Activated CD8-positive, alpha-beta T cell treated with anti-CD3 and anti-CD28 coated beads for 36 hours (primary cell): ENCODE measurements at regions not wholly inside any gene's neighbourhood (a gene's known extent, or its start where the extent isn't known, plus 50 kb on each side); places are given as distances from the start of the nearest gene placed in this dataset.

Experiments used
- ATAC-seq: fragments of 200-7000 bp; cut with Tn5 transposase; one replicate; pipeline ENCODE4 v1.10.0; 2021; ENCODE audit warnings: mild to moderate bottlenecking, moderate library complexity
- CTCF ChIA-PET: fragments of 350-600 bp; sonication (Branson Sonifier 250); formaldehyde crosslinking; loops from one replicate; lab custom pipeline; 2021; ENCODE audit warnings: antibody characterized with exemption; lab: Charles Lee
- POLR2A ChIA-PET: fragments of 350-600 bp; sonication (Branson Sonifier 250); formaldehyde crosslinking; loops from one replicate; lab custom pipeline; 2021; ENCODE audit warnings: antibody characterized with exemption; lab: Charles Lee
- DNase-seq: peaks from one replicate; pipeline ENCODE4 v3.0.0-alpha.2; 2020
- H3K27ac Mint-ChIP-seq: one replicate; pipeline ENCODE4 v1.8.0; 2021; ENCODE audit warnings: mild to moderate bottlenecking, mixed read lengths
- H3K27me3 Mint-ChIP-seq: one replicate; pipeline ENCODE4 v1.8.0; 2021; ENCODE audit warnings: mixed read lengths
- H3K36me3 Mint-ChIP-seq: one replicate; pipeline ENCODE4 v1.8.0; 2021; ENCODE audit warnings: low read depth, mixed read lengths
- H3K4me1 Mint-ChIP-seq: one replicate; pipeline ENCODE4 v1.8.0; 2021; ENCODE audit warnings: low read depth, mixed read lengths
- H3K4me3 Mint-ChIP-seq: one replicate; pipeline ENCODE4 v1.8.0; 2021; ENCODE audit warnings: mild to moderate bottlenecking, moderate library complexity, mixed read lengths
- H3K9me3 Mint-ChIP-seq: one replicate; pipeline ENCODE4 v1.8.0; 2021; ENCODE audit warnings: mixed read lengths
- CTCF ChIP-seq: fragments of 200-600 bp; IDR thresholded peaks from one replicate; pipeline ENCODE4 v1.8.0; 2022; ENCODE audit warnings: antibody characterized with exemption, mild to moderate bottlenecking
- intact Hi-C: fragments of 100-400 bp; cut with micrococcal nuclease; formaldehyde crosslinking; loops from one replicate; pipeline ENCODE4 v1.10.0; 2022

DNA sequence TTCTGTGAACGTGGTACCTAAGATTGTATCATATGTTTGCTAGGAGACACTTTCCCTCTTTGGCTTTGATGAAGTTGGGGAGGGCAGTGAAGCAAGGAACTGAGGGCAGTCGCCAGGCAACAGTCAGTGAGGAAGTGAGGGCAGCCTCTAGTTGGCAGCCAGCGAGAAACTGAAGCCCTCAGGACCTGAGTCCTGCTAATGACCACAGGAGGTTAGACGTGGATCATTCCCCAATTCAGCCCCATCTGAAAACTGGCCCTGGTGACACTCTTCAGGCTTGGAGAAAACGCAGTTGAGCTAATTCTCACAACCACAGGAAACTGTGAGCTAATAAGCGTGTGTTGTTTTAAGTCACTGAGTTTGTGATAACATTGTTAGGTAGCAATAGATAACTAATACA, 84.5 kb upstream of the REG3G start:
- Mint-ChIP-seq H3K4me1 (no peaks in the 10 kb centered on the region), H3K27me3 (no peaks in the 10 kb centered on the region), H3K4me3 (no peak overlapping the region), H3K27ac (no peak overlapping the region), H3K9me3 (peaks cover 2% of the 10 kb centered on the region), H3K36me3 (no peaks in the 10 kb centered on the region)
- DNase-seq (no peak), ATAC-seq (no peak)
- ChIA-PET CTCF (interaction anchor here (0.6 kb wide), 1 partner anchor 1172 kb away, joined by 4 read pairs; no protein-coding TSS in a partner anchor), POLR2A (no interaction called here)
- intact Hi-C loops, result no loop called here
- no peak for TF ChIP-seq CTCF

DNA sequence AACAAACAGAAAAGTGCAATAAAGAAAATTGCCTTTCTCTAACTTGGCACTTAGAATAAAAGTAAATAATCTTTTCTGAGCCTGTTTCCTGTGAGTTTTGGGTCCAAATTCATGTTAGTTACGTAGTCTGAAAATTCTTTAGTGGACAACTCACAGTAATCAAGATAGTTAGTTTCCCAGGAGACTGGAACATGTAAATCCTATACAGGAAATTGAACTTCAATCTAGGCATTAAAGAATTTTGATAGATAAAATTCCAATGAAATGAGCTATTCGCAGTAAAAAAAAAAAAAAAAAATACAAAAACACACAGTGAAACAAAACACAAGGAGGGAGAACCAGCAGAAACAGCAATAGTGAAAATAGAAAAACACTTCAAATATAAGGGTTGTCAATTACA, 83.8 kb upstream of the REG3G start:
- Mint-ChIP-seq H3K27me3 (no peaks in the 10 kb centered on the region), H3K4me3 (no peak overlapping the region), H3K27ac (no peak overlapping the region), H3K9me3 (peaks cover 2% of the 10 kb centered on the region), H3K36me3 (no peaks in the 10 kb centered on the region), H3K4me1 (no peaks in the 10 kb centered on the region)
- ChIA-PET CTCF (interaction anchor here (0.6 kb wide), 1 partner anchor 1173 kb away, joined by 4 read pairs; no protein-coding TSS in a partner anchor), POLR2A (no interaction called here)
- no peak for ATAC-seq
- intact Hi-C loops, result no loop called here
- TF ChIP-seq CTCF, result no peak
- DNase-seq, result no peak

GRCh38 chr2:78963881-78964280, 61.6 kb upstream of the REG3G start:
- Mint-ChIP-seq H3K36me3 (no peaks in the 10 kb centered on the region), H3K27me3 (no peaks in the 10 kb centered on the region), H3K9me3 (peaks cover 10% of the 10 kb centered on the region), H3K4me3 (no peak overlapping the region), H3K27ac (no peak overlapping the region), H3K4me1 (no peaks in the 10 kb centered on the region)
- POLR2A ChIA-PET, result no interaction called here
- ATAC-seq (no peak), DNase-seq (no peak)
- CTCF ChIA-PET, result no interaction called here
- TF ChIP-seq CTCF, result no peak
- intact Hi-C loops, result no loop called here

DNA sequence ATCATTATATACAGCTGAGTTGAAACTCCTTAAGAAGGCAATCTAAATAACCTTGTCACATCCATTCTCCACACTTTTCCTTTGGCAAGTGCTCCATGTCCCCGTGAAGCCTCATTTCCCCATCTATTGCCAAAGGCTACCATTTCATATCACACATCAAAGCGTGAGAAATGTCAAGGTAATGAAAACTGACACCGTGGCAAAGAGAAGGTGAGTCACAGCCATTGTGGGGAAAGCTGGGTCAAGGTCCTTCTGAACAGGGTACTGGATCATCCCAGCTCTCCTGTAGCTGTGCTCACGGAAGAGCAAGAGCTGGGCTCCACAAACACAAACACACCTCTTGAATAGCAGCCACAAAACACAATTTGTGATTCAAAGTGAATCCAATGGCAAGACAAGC, 58.2 kb upstream of the REG3G start:
- no peak for DNase-seq
- no peak for TF ChIP-seq CTCF
- POLR2A ChIA-PET, result no interaction called here
- Mint-ChIP-seq H3K9me3 (peaks cover 10% of the 10 kb centered on the region), H3K36me3 (no peaks in the 10 kb centered on the region), H3K27me3 (no peaks in the 10 kb centered on the region), H3K27ac (no peak overlapping the region), H3K4me3 (no peak overlapping the region), H3K4me1 (no peaks in the 10 kb centered on the region)
- no peak for ATAC-seq
- intact Hi-C loops, result no loop called here
- CTCF ChIA-PET, result no interaction called here

GRCh38 chr2:78973630-78974029, 51.9 kb upstream of the REG3G start:
- Mint-ChIP-seq H3K4me1 (no peaks in the 10 kb centered on the region), H3K27me3 (no peaks in the 10 kb centered on the region), H3K9me3 (peaks cover 8% of the 10 kb centered on the region), H3K27ac (no peak overlapping the region), H3K36me3 (no peaks in the 10 kb centered on the region), H3K4me3 (no peak overlapping the region)
- ChIA-PET POLR2A (no interaction called here), CTCF (no interaction called here)
- TF ChIP-seq CTCF, result no peak
- no peak for DNase-seq
- ATAC-seq, result no peak
- intact Hi-C loops, result no loop called here
